Erythroblast (primary cell): ENCODE measurements at regions not wholly inside any gene's neighbourhood (a gene's known extent, or its start where the extent isn't known, plus 50 kb on each side); places are given as distances from the start of the nearest gene placed in this dataset.

Experiments used
- GATA1 ChIP-seq: IDR thresholded peaks from 2 replicates; pipeline ENCODE4 v1.6.1; 2011; ENCODE audit warnings: low read depth, mild to moderate bottlenecking, control low read depth, low read length, moderate library complexity
- POLR2A ChIP-seq: IDR thresholded peaks from 2 replicates; pipeline ENCODE4 v1.6.1; 2011; ENCODE audit warnings: mild to moderate bottlenecking, low read length

DNA sequence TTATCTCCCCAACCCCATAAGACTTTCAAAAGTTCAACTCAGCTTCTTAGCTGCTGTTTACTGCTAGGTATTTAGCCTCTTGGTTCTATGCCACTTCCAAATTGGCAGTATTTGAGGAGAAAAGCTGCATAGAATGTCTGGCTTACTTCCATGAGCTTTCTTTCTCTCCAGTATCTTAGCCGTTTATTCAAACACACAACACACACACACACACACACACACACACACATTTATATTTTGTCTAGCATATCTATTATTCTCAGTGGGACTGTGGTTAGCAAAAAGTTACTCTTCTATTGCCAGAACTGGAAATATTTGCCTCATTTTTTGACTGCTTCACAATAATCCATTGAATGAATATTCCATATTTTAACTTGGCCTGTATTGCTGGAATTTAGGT, 634.2 kb upstream of the IMPG1 start:
- TF ChIP-seq POLR2A (no peak), GATA1 (no peak)
